ENCODE measurements at regions not wholly inside any gene's neighbourhood (a gene's known extent, or its start where the extent isn't known, plus 50 kb on each side); places are given as distances from the start of the nearest gene placed in this dataset.
"Not testable (repeated sequence)": the region's sequence is repeated elsewhere in the genome, so short reads cannot be mapped to it uniquely, and the experiment has no call there.

- no peak overlapping the region for H3K4me3 ChIP-seq (ENCODE audit: low read depth in 1 of 2, low read length in 2 of 2)
- H3K4me1 ChIP-seq (ENCODE audit: control insufficient read depth in 1 of 2, insufficient read depth in 2 of 2, low read length in 2 of 2): no peaks in the 10 kb centered on the region
- no peak overlapping the region for H3K27ac ChIP-seq (ENCODE audit: low read length)
- H3K9me3 ChIP-seq (ENCODE audit: control insufficient read depth in 1 of 2, low read length in 2 of 2): no peaks in the 10 kb centered on the region
- no peaks in the 10 kb centered on the region for H3K36me3 ChIP-seq (ENCODE audit: control insufficient read depth in 1 of 2, insufficient read depth in 2 of 2, low read length in 2 of 2)
- no peaks in the 10 kb centered on the region for H3K27me3 ChIP-seq (ENCODE audit: low read depth, low read length)
Observed at GRCh38 chr20:12750221-12750620, 258.6 kb upstream of the SPTLC3 start.

- not testable (repeated sequence) for H3K4me1 ChIP-seq (ENCODE audit: control insufficient read depth in 1 of 2, insufficient read depth in 2 of 2, low read length in 2 of 2); H3K27me3 ChIP-seq (ENCODE audit: low read depth, low read length); H3K27ac ChIP-seq (ENCODE audit: low read length); H3K36me3 ChIP-seq (ENCODE audit: control insufficient read depth in 1 of 2, insufficient read depth in 2 of 2, low read length in 2 of 2); H3K9me3 ChIP-seq (ENCODE audit: control insufficient read depth in 1 of 2, low read length in 2 of 2); H3K4me3 ChIP-seq (ENCODE audit: low read depth in 1 of 2, low read length in 2 of 2)
Observed at GRCh38 chr20:12752900-12753693, 255.7 kb upstream of the SPTLC3 start.

- not testable (repeated sequence) for H3K4me1 ChIP-seq (ENCODE audit: control insufficient read depth in 1 of 2, insufficient read depth in 2 of 2, low read length in 2 of 2); H3K9me3 ChIP-seq (ENCODE audit: control insufficient read depth in 1 of 2, low read length in 2 of 2); H3K27me3 ChIP-seq (ENCODE audit: low read depth, low read length); H3K4me3 ChIP-seq (ENCODE audit: low read depth in 1 of 2, low read length in 2 of 2); H3K36me3 ChIP-seq (ENCODE audit: control insufficient read depth in 1 of 2, insufficient read depth in 2 of 2, low read length in 2 of 2); H3K27ac ChIP-seq (ENCODE audit: low read length)
Observed at GRCh38 chr20:12753742-12754141, 255.0 kb upstream of the SPTLC3 start.

GRCh38 chr20:12759493-12759892 lies 249.3 kb upstream of the SPTLC3 start:
- not testable (repeated sequence) for H3K4me1 ChIP-seq (ENCODE audit: control insufficient read depth in 1 of 2, insufficient read depth in 2 of 2, low read length in 2 of 2); H3K4me3 ChIP-seq (ENCODE audit: low read depth in 1 of 2, low read length in 2 of 2); H3K27ac ChIP-seq (ENCODE audit: low read length); H3K9me3 ChIP-seq (ENCODE audit: control insufficient read depth in 1 of 2, low read length in 2 of 2); H3K27me3 ChIP-seq (ENCODE audit: low read depth, low read length); H3K36me3 ChIP-seq (ENCODE audit: control insufficient read depth in 1 of 2, insufficient read depth in 2 of 2, low read length in 2 of 2)

GRCh38 chr20:12762725-12763124 lies 246.0 kb upstream of the SPTLC3 start:
- H3K36me3 ChIP-seq (ENCODE audit: control insufficient read depth in 1 of 2, insufficient read depth in 2 of 2, low read length in 2 of 2): no peaks in the 10 kb centered on the region
- no peaks in the 10 kb centered on the region for H3K4me1 ChIP-seq (ENCODE audit: control insufficient read depth in 1 of 2, insufficient read depth in 2 of 2, low read length in 2 of 2)
- H3K9me3 ChIP-seq (ENCODE audit: control insufficient read depth in 1 of 2, low read length in 2 of 2): no peaks in the 10 kb centered on the region
- no peaks in the 10 kb centered on the region for H3K27me3 ChIP-seq (ENCODE audit: low read depth, low read length)
- peak overlapping the region; percentile 13 to 15 for H3K4me3 ChIP-seq (ENCODE audit: low read depth in 1 of 2, low read length in 2 of 2)
- no peak overlapping the region for H3K27ac ChIP-seq (ENCODE audit: low read length)

- Histone ChIP-seq H3K9me3 (ENCODE audit: control insufficient read depth in 1 of 2, low read length in 2 of 2) (no peaks in the 10 kb centered on the region), H3K36me3 (ENCODE audit: control insufficient read depth in 1 of 2, insufficient read depth in 2 of 2, low read length in 2 of 2) (no peaks in the 10 kb centered on the region), H3K4me1 (ENCODE audit: control insufficient read depth in 1 of 2, insufficient read depth in 2 of 2, low read length in 2 of 2) (no peaks in the 10 kb centered on the region), H3K4me3 (ENCODE audit: low read depth in 1 of 2, low read length in 2 of 2) (no peak overlapping the region), H3K27me3 (ENCODE audit: low read depth, low read length) (no peaks in the 10 kb centered on the region), H3K27ac (ENCODE audit: low read length) (no peak overlapping the region)
Observed at GRCh38 chr20:12763406-12763805, 245.4 kb upstream of the SPTLC3 start.

- H3K27ac ChIP-seq (ENCODE audit: low read length): no peak overlapping the region
- H3K9me3 ChIP-seq (ENCODE audit: control insufficient read depth in 1 of 2, low read length in 2 of 2): no peaks in the 10 kb centered on the region
- H3K4me1 ChIP-seq (ENCODE audit: control insufficient read depth in 1 of 2, insufficient read depth in 2 of 2, low read length in 2 of 2): no peaks in the 10 kb centered on the region
- no peaks in the 10 kb centered on the region for H3K27me3 ChIP-seq (ENCODE audit: low read depth, low read length)
- no peak overlapping the region for H3K4me3 ChIP-seq (ENCODE audit: low read depth in 1 of 2, low read length in 2 of 2)
- H3K36me3 ChIP-seq (ENCODE audit: control insufficient read depth in 1 of 2, insufficient read depth in 2 of 2, low read length in 2 of 2): no peaks in the 10 kb centered on the region
Observed at GRCh38 chr20:12764053-12764452, 244.7 kb upstream of the SPTLC3 start.

- Histone ChIP-seq H3K27ac (ENCODE audit: low read length) (no peak overlapping the region), H3K27me3 (ENCODE audit: low read depth, low read length) (no peaks in the 10 kb centered on the region), H3K9me3 (ENCODE audit: control insufficient read depth in 1 of 2, low read length in 2 of 2) (no peaks in the 10 kb centered on the region), H3K4me3 (ENCODE audit: low read depth in 1 of 2, low read length in 2 of 2) (no peak overlapping the region), H3K36me3 (ENCODE audit: control insufficient read depth in 1 of 2, insufficient read depth in 2 of 2, low read length in 2 of 2) (no peaks in the 10 kb centered on the region), H3K4me1 (ENCODE audit: control insufficient read depth in 1 of 2, insufficient read depth in 2 of 2, low read length in 2 of 2) (no peaks in the 10 kb centered on the region)
Observed at GRCh38 chr20:12764851-12765250, 243.9 kb upstream of the SPTLC3 start.

- Histone ChIP-seq H3K27me3 (ENCODE audit: low read depth, low read length) (no peaks in the 10 kb centered on the region), H3K9me3 (ENCODE audit: control insufficient read depth in 1 of 2, low read length in 2 of 2) (no peaks in the 10 kb centered on the region), H3K4me3 (ENCODE audit: low read depth in 1 of 2, low read length in 2 of 2) (no peak overlapping the region), H3K36me3 (ENCODE audit: control insufficient read depth in 1 of 2, insufficient read depth in 2 of 2, low read length in 2 of 2) (no peaks in the 10 kb centered on the region), H3K27ac (ENCODE audit: low read length) (no peak overlapping the region), H3K4me1 (ENCODE audit: control insufficient read depth in 1 of 2, insufficient read depth in 2 of 2, low read length in 2 of 2) (no peaks in the 10 kb centered on the region)
Observed at GRCh38 chr20:12773936-12774335, 234.8 kb upstream of the SPTLC3 start.

- Histone ChIP-seq H3K27ac (ENCODE audit: low read length) (no peak overlapping the region), H3K27me3 (ENCODE audit: low read depth, low read length) (no peaks in the 10 kb centered on the region), H3K4me1 (ENCODE audit: control insufficient read depth in 1 of 2, insufficient read depth in 2 of 2, low read length in 2 of 2) (no peaks in the 10 kb centered on the region), H3K36me3 (ENCODE audit: control insufficient read depth in 1 of 2, insufficient read depth in 2 of 2, low read length in 2 of 2) (no peaks in the 10 kb centered on the region), H3K4me3 (ENCODE audit: low read depth in 1 of 2, low read length in 2 of 2) (no peak overlapping the region), H3K9me3 (ENCODE audit: control insufficient read depth in 1 of 2, low read length in 2 of 2) (no peaks in the 10 kb centered on the region)
Observed at GRCh38 chr20:12775041-12775440, 233.7 kb upstream of the SPTLC3 start.

- H3K4me1 ChIP-seq (ENCODE audit: control insufficient read depth in 1 of 2, insufficient read depth in 2 of 2, low read length in 2 of 2): no peaks in the 10 kb centered on the region
- no peaks in the 10 kb centered on the region for H3K27me3 ChIP-seq (ENCODE audit: low read depth, low read length)
- H3K4me3 ChIP-seq (ENCODE audit: low read depth in 1 of 2, low read length in 2 of 2): no peak overlapping the region
- H3K36me3 ChIP-seq (ENCODE audit: control insufficient read depth in 1 of 2, insufficient read depth in 2 of 2, low read length in 2 of 2): no peaks in the 10 kb centered on the region
- no peaks in the 10 kb centered on the region for H3K9me3 ChIP-seq (ENCODE audit: control insufficient read depth in 1 of 2, low read length in 2 of 2)
- H3K27ac ChIP-seq (ENCODE audit: low read length): no peak overlapping the region
Observed at GRCh38 chr20:12777016-12777415, 231.8 kb upstream of the SPTLC3 start.

- H3K27ac ChIP-seq (ENCODE audit: low read length): no peak overlapping the region
- H3K36me3 ChIP-seq (ENCODE audit: control insufficient read depth in 1 of 2, insufficient read depth in 2 of 2, low read length in 2 of 2): no peaks in the 10 kb centered on the region
- H3K27me3 ChIP-seq (ENCODE audit: low read depth, low read length): no peaks in the 10 kb centered on the region
- no peaks in the 10 kb centered on the region for H3K9me3 ChIP-seq (ENCODE audit: control insufficient read depth in 1 of 2, low read length in 2 of 2)
- no peak overlapping the region for H3K4me3 ChIP-seq (ENCODE audit: low read depth in 1 of 2, low read length in 2 of 2)
- no peaks in the 10 kb centered on the region for H3K4me1 ChIP-seq (ENCODE audit: control insufficient read depth in 1 of 2, insufficient read depth in 2 of 2, low read length in 2 of 2)
Observed at GRCh38 chr20:12786276-12786675, 222.5 kb upstream of the SPTLC3 start.

Measured in muscle layer of duodenum (tissue), 2 donors.